ENCODE measurements at regions not wholly inside any gene's neighbourhood (a gene's known extent, or its start where the extent isn't known, plus 50 kb on each side); places are given as distances from the start of the nearest gene placed in this dataset.

- TF ChIP-seq ZFX (CRISPR knock-in tag; IDR thresholded peaks at IDR 0.05) (no peak), KDM5B (IDR thresholded peaks at IDR 0.05; ENCODE audit: insufficient replicate concordance, low read depth, low read length) (no peak), ZBTB7A (IDR thresholded peaks at IDR 0.05; ENCODE audit: borderline replicate concordance, control insufficient read depth, low read depth, low read length) (no peak), MYC (IDR thresholded peaks at IDR 0.05; ENCODE audit: low read depth, low read length) (no peak), MYC (CRISPR knock-in tag; IDR thresholded peaks at IDR 0.05; ENCODE audit: borderline replicate concordance, low read depth) (no peak), USF1 (CRISPR knock-in tag; IDR thresholded peaks at IDR 0.05) (no peak), FOXP4 (CRISPR knock-in tag; IDR thresholded peaks at IDR 0.05; ENCODE audit: borderline replicate concordance) (no peak), ZNF354B (CRISPR knock-in tag; IDR thresholded peaks at IDR 0.05) (no peak)
- TF ChIP-seq, protein P1, sequence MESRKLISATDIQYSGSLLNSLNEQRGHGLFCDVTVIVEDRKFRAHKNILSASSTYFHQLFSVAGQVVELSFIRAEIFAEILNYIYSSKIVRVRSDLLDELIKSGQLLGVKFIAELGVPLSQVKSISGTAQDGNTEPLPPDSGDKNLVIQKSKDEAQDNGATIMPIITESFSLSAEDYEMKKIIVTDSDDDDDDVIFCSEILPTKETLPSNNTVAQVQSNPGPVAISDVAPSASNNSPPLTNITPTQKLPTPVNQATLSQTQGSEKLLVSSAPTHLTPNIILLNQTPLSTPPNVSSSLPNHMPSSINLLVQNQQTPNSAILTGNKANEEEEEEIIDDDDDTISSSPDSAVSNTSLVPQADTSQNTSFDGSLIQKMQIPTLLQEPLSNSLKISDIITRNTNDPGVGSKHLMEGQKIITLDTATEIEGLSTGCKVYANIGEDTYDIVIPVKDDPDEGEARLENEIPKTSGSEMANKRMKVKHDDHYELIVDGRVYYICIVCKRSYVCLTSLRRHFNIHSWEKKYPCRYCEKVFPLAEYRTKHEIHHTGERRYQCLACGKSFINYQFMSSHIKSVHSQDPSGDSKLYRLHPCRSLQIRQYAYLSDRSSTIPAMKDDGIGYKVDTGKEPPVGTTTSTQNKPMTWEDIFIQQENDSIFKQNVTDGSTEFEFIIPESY (CRISPR knock-in tag; IDR thresholded peaks at IDR 0.05), result no peak
- TF ChIP-seq, protein P2, sequence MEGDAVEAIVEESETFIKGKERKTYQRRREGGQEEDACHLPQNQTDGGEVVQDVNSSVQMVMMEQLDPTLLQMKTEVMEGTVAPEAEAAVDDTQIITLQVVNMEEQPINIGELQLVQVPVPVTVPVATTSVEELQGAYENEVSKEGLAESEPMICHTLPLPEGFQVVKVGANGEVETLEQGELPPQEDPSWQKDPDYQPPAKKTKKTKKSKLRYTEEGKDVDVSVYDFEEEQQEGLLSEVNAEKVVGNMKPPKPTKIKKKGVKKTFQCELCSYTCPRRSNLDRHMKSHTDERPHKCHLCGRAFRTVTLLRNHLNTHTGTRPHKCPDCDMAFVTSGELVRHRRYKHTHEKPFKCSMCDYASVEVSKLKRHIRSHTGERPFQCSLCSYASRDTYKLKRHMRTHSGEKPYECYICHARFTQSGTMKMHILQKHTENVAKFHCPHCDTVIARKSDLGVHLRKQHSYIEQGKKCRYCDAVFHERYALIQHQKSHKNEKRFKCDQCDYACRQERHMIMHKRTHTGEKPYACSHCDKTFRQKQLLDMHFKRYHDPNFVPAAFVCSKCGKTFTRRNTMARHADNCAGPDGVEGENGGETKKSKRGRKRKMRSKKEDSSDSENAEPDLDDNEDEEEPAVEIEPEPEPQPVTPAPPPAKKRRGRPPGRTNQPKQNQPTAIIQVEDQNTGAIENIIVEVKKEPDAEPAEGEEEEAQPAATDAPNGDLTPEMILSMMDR (IDR thresholded peaks at IDR 0.05 in 2 of 3, conservative IDR thresholded peaks at IDR 0.05 in 1 of 3; ENCODE audit: insufficient read depth in 2 of 3, low read depth in 1 of 3, low read length in 3 of 3), result no peak
Observed at GRCh38 chr1:96095849-96096612, 625.6 kb upstream of the PTBP2 start.
